ENCODE measurements at regions not wholly inside any gene's neighbourhood (a gene's known extent, or its start where the extent isn't known, plus 50 kb on each side); places are given as distances from the start of the nearest gene placed in this dataset.

DNA sequence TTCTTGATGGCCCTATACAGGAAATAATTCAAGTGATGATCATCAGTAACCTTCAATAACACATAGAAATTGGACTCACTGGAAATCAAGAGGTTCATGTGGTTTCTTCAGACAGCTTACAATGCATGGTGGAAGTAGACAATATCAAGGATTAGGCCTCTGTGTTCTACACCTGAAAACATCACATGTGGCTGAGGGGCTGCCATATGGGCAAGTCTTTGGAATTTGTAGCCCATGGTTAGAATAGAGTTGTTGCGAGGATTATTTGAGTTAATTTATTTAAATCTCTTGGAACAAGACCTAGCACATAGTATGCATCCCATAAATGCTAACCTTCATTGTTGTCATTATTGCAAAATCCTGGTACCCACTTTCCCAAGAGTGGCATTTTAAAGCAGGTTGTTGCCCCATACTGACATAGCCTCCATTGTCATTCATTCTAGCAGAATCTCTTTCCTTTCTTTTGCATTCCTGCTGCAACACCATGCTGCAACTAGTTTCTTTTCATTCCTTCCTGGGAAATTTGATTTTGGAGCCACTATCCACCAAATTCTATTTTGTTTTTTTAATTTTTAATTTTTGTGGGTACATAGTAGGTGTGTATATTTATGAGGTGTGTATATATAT is 352.7 kb upstream of the NAV3 start:
- no peak for TF ChIP-seq EZH2 (IDR thresholded peaks at IDR 0.05; ENCODE audit: borderline replicate concordance)
- TF ChIP-seq, protein P1, sequence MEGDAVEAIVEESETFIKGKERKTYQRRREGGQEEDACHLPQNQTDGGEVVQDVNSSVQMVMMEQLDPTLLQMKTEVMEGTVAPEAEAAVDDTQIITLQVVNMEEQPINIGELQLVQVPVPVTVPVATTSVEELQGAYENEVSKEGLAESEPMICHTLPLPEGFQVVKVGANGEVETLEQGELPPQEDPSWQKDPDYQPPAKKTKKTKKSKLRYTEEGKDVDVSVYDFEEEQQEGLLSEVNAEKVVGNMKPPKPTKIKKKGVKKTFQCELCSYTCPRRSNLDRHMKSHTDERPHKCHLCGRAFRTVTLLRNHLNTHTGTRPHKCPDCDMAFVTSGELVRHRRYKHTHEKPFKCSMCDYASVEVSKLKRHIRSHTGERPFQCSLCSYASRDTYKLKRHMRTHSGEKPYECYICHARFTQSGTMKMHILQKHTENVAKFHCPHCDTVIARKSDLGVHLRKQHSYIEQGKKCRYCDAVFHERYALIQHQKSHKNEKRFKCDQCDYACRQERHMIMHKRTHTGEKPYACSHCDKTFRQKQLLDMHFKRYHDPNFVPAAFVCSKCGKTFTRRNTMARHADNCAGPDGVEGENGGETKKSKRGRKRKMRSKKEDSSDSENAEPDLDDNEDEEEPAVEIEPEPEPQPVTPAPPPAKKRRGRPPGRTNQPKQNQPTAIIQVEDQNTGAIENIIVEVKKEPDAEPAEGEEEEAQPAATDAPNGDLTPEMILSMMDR (IDR thresholded peaks at IDR 0.05; ENCODE audit: poor library complexity), result no peak
- no peak for TF ChIP-seq EZH2phosphoT487 (IDR thresholded peaks at IDR 0.05; ENCODE audit: low read depth, severe bottlenecking, unreplicated experiment)
